ENCODE measurements at regions not wholly inside any gene's neighbourhood (a gene's known extent, or its start where the extent isn't known, plus 50 kb on each side); places are given as distances from the start of the nearest gene placed in this dataset.

- no peak for TF ChIP-seq EZH2phosphoT487 (IDR thresholded peaks at IDR 0.05; ENCODE audit: low read depth)
- TF ChIP-seq, protein P1, sequence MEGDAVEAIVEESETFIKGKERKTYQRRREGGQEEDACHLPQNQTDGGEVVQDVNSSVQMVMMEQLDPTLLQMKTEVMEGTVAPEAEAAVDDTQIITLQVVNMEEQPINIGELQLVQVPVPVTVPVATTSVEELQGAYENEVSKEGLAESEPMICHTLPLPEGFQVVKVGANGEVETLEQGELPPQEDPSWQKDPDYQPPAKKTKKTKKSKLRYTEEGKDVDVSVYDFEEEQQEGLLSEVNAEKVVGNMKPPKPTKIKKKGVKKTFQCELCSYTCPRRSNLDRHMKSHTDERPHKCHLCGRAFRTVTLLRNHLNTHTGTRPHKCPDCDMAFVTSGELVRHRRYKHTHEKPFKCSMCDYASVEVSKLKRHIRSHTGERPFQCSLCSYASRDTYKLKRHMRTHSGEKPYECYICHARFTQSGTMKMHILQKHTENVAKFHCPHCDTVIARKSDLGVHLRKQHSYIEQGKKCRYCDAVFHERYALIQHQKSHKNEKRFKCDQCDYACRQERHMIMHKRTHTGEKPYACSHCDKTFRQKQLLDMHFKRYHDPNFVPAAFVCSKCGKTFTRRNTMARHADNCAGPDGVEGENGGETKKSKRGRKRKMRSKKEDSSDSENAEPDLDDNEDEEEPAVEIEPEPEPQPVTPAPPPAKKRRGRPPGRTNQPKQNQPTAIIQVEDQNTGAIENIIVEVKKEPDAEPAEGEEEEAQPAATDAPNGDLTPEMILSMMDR (IDR thresholded peaks at IDR 0.05; ENCODE audit: low read depth, low read length) = no peak
These were observed 87.7 kb downstream of the CHST1 start for GRCh38 chr11:45577752-45578151.

Data from OCI-LY3 (cell line).